ENCODE measurements at regions not wholly inside any gene's neighbourhood (a gene's known extent, or its start where the extent isn't known, plus 50 kb on each side); places are given as distances from the start of the nearest gene placed in this dataset.

DNA sequence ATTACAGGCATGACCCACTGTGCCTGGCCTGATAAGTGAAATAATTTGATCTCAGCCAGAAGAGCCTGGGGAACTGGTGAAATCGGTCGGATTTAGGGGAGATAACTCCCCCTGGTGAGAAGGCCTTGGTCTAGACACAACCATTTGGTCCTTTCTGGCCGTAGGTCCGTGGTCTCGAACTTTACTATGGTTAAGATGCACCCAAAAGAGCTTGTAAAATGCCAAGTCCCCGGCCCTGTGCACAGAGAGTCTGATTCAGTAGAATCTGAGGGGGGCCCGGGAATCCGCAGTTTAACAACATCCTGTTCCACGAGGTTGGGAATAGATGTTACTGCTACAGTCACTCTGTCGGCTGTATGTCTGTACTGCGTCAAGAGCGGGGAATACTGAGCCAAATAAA lies 140.7 kb downstream of the C9orf50 start:
- TF ChIP-seq, protein P1, sequence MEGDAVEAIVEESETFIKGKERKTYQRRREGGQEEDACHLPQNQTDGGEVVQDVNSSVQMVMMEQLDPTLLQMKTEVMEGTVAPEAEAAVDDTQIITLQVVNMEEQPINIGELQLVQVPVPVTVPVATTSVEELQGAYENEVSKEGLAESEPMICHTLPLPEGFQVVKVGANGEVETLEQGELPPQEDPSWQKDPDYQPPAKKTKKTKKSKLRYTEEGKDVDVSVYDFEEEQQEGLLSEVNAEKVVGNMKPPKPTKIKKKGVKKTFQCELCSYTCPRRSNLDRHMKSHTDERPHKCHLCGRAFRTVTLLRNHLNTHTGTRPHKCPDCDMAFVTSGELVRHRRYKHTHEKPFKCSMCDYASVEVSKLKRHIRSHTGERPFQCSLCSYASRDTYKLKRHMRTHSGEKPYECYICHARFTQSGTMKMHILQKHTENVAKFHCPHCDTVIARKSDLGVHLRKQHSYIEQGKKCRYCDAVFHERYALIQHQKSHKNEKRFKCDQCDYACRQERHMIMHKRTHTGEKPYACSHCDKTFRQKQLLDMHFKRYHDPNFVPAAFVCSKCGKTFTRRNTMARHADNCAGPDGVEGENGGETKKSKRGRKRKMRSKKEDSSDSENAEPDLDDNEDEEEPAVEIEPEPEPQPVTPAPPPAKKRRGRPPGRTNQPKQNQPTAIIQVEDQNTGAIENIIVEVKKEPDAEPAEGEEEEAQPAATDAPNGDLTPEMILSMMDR (conservative IDR thresholded peaks at IDR 0.05; ENCODE audit: low read depth, low read length) = no peak
- no peak for TF ChIP-seq EZH2 (IDR thresholded peaks at IDR 0.05; ENCODE audit: borderline replicate concordance, low read depth, low read length, poor library complexity, severe bottlenecking)
